ENCODE measurements at regions not wholly inside any gene's neighbourhood (a gene's known extent, or its start where the extent isn't known, plus 50 kb on each side); places are given as distances from the start of the nearest gene placed in this dataset.

- TF ChIP-seq, protein P1, sequence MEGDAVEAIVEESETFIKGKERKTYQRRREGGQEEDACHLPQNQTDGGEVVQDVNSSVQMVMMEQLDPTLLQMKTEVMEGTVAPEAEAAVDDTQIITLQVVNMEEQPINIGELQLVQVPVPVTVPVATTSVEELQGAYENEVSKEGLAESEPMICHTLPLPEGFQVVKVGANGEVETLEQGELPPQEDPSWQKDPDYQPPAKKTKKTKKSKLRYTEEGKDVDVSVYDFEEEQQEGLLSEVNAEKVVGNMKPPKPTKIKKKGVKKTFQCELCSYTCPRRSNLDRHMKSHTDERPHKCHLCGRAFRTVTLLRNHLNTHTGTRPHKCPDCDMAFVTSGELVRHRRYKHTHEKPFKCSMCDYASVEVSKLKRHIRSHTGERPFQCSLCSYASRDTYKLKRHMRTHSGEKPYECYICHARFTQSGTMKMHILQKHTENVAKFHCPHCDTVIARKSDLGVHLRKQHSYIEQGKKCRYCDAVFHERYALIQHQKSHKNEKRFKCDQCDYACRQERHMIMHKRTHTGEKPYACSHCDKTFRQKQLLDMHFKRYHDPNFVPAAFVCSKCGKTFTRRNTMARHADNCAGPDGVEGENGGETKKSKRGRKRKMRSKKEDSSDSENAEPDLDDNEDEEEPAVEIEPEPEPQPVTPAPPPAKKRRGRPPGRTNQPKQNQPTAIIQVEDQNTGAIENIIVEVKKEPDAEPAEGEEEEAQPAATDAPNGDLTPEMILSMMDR (IDR thresholded peaks at IDR 0.05), result no peak
- TF ChIP-seq NRF1 (IDR thresholded peaks at IDR 0.05; ENCODE audit: low read depth, low read length) (no peak), GABPA (IDR thresholded peaks at IDR 0.05; ENCODE audit: low read depth) (no peak), TCF12 (IDR thresholded peaks at IDR 0.05) (no peak), USF1 (IDR thresholded peaks at IDR 0.05; ENCODE audit: borderline replicate concordance, low read depth) (no peak), NFIC (IDR thresholded peaks at IDR 0.05; ENCODE audit: borderline replicate concordance) (no peak), RFX5 (IDR thresholded peaks at IDR 0.05; ENCODE audit: low read length) (no peak), TAF1 (IDR thresholded peaks at IDR 0.05; ENCODE audit: borderline replicate concordance, low read depth, low read length) (no peak), POLR2AphosphoS5 (IDR thresholded peaks at IDR 0.05; ENCODE audit: low read depth, low read length) (no peak), EZH2phosphoT487 (IDR thresholded peaks at IDR 0.05; ENCODE audit: borderline replicate concordance, low read depth) (no peak)
- TF ChIP-seq, protein P2, sequence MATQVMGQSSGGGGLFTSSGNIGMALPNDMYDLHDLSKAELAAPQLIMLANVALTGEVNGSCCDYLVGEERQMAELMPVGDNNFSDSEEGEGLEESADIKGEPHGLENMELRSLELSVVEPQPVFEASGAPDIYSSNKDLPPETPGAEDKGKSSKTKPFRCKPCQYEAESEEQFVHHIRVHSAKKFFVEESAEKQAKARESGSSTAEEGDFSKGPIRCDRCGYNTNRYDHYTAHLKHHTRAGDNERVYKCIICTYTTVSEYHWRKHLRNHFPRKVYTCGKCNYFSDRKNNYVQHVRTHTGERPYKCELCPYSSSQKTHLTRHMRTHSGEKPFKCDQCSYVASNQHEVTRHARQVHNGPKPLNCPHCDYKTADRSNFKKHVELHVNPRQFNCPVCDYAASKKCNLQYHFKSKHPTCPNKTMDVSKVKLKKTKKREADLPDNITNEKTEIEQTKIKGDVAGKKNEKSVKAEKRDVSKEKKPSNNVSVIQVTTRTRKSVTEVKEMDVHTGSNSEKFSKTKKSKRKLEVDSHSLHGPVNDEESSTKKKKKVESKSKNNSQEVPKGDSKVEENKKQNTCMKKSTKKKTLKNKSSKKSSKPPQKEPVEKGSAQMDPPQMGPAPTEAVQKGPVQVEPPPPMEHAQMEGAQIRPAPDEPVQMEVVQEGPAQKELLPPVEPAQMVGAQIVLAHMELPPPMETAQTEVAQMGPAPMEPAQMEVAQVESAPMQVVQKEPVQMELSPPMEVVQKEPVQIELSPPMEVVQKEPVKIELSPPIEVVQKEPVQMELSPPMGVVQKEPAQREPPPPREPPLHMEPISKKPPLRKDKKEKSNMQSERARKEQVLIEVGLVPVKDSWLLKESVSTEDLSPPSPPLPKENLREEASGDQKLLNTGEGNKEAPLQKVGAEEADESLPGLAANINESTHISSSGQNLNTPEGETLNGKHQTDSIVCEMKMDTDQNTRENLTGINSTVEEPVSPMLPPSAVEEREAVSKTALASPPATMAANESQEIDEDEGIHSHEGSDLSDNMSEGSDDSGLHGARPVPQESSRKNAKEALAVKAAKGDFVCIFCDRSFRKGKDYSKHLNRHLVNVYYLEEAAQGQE (IDR thresholded peaks at IDR 0.05; ENCODE audit: low read depth, low read length), result no peak
- TF ChIP-seq, protein P3, sequence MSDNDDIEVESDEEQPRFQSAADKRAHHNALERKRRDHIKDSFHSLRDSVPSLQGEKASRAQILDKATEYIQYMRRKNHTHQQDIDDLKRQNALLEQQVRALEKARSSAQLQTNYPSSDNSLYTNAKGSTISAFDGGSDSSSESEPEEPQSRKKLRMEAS (IDR thresholded peaks at IDR 0.05; ENCODE audit: low read depth), result no peak
Observed at GRCh38 chr7:19464241-19464640, 244.6 kb downstream of the POLR1F start.
